ENCODE measurements at regions not wholly inside any gene's neighbourhood (a gene's known extent, or its start where the extent isn't known, plus 50 kb on each side); places are given as distances from the start of the nearest gene placed in this dataset.

DNA sequence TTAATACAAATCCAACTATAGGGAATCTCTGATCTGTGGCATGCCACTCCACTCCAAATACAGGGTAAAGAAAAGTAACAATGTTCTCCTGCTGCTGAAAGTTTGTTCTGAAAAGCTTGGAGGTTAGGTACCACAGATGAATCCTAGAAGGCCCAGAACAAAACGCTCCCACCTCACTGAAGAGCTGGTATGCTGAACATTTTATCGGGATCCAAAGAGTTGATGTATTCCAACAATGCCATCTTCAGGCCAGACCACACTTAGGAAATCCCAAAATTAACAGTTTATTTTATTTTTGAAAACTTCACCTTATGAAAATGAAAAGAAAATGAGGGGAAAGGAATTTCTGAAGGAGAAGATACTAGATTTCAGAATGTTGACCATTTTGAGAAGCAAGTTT is 145.1 kb upstream of the CDH19 start:
- intact Hi-C loops (cut with micrococcal nuclease), result no loop called here
- Mint-ChIP-seq H3K27me3 (no peaks in the 10 kb centered on the region), H3K36me3 (ENCODE audit: low read depth) (no peaks in the 10 kb centered on the region), H3K4me1 (no peaks in the 10 kb centered on the region), H3K4me3 (no peak overlapping the region), H3K27ac (no peak overlapping the region), H3K9me3 (no peaks in the 10 kb centered on the region)
- no peak for DNase-seq

DNA sequence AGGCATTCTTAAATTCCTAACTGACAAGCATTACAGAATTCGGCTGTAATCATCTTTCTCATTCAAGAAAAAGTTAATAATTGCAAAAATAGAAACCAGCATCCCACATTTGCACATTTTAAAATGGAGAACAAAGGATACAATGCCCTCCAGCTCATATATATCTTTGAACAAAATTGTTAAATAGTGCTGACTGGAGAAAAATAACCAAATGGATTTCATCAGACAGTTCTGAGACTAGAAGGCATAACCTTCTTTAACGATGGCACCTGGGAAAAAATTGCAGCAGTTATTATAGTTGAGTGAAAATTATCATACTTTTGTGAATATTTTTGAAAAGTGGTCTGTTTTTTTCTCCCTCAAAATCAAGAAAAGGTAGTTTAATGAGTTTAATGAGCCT is 138.9 kb upstream of the CDH19 start:
- no peaks in the 10 kb centered on the region for H3K9me3 Mint-ChIP-seq
- intact Hi-C loops (cut with micrococcal nuclease), result no loop called here
- H3K4me1 Mint-ChIP-seq, result no peaks in the 10 kb centered on the region
- H3K27me3 Mint-ChIP-seq, result no peaks in the 10 kb centered on the region
- no peak overlapping the region for H3K4me3 Mint-ChIP-seq
- DNase-seq, result no peak
- H3K27ac Mint-ChIP-seq, result no peak overlapping the region
- no peaks in the 10 kb centered on the region for H3K36me3 Mint-ChIP-seq (ENCODE audit: low read depth)

DNA sequence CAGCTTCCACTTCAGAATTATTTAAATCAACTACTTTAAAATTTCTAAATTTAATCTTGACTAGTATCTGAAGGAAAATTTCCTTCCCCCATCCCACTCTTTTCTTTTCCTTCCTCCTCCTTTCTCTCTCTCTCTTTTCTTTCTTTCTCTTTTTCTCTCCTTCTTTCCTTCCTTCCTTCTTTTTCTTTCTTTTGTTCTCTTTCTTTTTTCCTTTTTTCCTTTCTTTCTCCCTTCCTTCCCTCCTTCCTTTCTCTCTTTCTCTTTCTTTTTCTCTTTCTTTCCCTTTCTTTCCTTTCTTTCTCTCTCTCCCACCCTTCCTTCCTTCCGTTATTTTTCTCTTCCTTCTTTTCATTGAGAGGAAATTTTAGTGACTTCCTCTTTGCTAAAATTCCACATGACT is 132.0 kb upstream of the CDH19 start:
- H3K4me3 Mint-ChIP-seq, result no peak overlapping the region
- no peaks in the 10 kb centered on the region for H3K27me3 Mint-ChIP-seq
- no peak for DNase-seq
- intact Hi-C loops (cut with micrococcal nuclease), result no loop called here
- H3K36me3 Mint-ChIP-seq (ENCODE audit: low read depth), result no peaks in the 10 kb centered on the region
- H3K27ac Mint-ChIP-seq, result no peak overlapping the region
- no peaks in the 10 kb centered on the region for H3K9me3 Mint-ChIP-seq
- no peaks in the 10 kb centered on the region for H3K4me1 Mint-ChIP-seq

DNA sequence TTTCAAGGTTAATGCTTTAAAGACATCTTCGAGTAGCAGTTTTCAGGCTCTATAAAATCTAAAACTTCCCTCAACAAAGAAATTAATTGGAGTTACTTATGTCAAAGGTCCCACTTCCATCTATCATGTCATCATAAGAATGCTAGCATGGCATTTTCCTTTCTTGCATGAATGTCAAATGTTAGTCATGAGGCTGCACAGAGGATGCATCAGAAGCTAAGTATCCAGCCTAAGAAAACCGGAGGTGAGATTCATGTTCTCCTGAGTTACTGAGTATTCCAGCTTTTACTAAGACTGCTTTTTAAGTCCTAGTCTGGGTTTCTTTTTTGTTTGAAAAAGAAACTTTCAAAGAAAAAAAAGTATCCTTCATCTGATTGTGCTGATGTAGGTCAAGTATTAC is 130.6 kb upstream of the CDH19 start:
- no peak overlapping the region for H3K27ac Mint-ChIP-seq
- intact Hi-C loops (cut with micrococcal nuclease), result no loop called here
- no peaks in the 10 kb centered on the region for H3K27me3 Mint-ChIP-seq
- no peak for DNase-seq
- no peaks in the 10 kb centered on the region for H3K9me3 Mint-ChIP-seq
- H3K36me3 Mint-ChIP-seq (ENCODE audit: low read depth), result no peaks in the 10 kb centered on the region
- H3K4me3 Mint-ChIP-seq, result no peak overlapping the region
- no peaks in the 10 kb centered on the region for H3K4me1 Mint-ChIP-seq

DNA sequence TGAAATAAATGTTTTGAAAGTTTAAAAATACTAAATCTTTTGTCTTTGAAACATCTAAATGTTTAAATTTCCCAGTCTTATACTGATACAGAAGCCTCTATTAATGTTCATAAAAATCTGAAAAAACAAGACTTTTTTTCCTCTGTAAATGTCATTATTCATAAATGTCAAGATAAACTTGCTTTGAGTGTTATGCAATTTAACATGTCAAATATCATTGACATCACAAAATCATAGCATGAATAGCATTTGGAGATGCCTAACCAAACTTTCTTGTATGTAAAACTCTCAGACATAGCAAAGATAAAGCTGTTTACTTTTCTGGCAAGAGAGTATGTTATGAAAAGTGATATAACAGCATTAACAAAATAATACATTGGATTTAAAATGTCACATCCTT is 128.0 kb upstream of the CDH19 start:
- Mint-ChIP-seq H3K27ac (no peak overlapping the region), H3K4me1 (no peaks in the 10 kb centered on the region), H3K4me3 (no peak overlapping the region), H3K9me3 (no peaks in the 10 kb centered on the region), H3K27me3 (no peaks in the 10 kb centered on the region), H3K36me3 (ENCODE audit: low read depth) (no peaks in the 10 kb centered on the region)
- DNase-seq, result no peak
- intact Hi-C loops (cut with micrococcal nuclease), result no loop called here

DNA sequence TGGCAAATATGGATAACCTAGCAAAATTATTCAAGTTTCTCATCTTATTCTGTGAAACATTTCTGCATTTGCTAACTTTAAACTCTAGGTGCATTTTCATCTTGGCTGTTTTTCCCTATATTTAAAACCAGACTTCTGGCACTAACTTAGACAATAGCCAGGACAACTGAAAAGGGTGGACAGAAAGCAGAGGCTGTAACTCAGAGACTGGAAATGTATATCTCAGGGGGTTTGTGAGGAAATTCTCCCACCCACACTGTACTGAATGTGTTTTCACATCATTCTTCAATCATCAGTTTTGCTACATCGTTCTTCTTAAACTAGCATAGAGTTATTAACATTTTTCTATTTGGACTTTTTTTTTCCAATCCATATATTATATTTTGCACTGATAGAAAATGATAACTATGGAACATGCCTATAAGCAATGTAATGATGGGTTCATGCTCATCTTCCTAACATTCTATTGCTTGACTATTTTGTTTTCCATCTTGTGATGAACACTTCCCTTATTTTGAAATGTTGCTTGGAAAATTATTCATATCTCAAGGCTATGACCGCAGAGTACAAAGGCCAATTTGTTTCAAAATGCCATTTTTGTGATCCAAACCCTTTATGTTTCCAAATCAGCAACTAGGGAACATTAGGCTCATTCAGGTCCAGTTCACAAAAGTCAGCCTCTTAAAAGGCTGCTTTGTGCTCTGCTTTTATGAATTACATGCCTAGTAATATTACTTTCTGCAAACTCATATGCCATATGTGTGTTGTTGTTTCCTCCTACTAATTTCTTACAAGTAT is 125.8 kb upstream of the CDH19 start:
- intact Hi-C loops (cut with micrococcal nuclease), result no loop called here
- Mint-ChIP-seq H3K27me3 (no peaks in the 10 kb centered on the region), H3K27ac (no peak overlapping the region), H3K36me3 (ENCODE audit: low read depth) (no peaks in the 10 kb centered on the region), H3K4me3 (no peak overlapping the region), H3K9me3 (no peaks in the 10 kb centered on the region), H3K4me1 (no peaks in the 10 kb centered on the region)
- DNase-seq, result no peak

DNA sequence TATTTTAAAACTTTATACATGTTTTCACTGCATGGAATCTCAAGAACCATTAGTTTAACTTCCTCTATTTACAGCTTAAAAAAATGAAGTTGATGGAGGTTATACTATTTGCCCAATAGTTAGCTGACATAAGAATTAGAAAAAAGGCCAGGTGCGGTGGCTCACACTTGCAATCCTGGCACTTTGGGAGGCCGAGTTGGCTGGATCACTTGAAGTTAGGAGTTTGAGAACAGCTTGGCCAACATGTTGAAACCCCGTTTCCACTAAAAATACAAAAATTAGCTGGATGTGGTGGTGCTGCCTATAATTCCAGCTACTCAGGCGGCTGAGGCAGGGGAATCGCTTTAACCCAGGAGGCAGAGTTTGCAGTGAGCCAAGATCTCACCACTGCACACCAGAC is 125.1 kb upstream of the CDH19 start:
- no peak for DNase-seq
- Mint-ChIP-seq H3K9me3 (no peaks in the 10 kb centered on the region), H3K4me3 (no peak overlapping the region), H3K36me3 (ENCODE audit: low read depth) (no peaks in the 10 kb centered on the region), H3K4me1 (no peaks in the 10 kb centered on the region), H3K27me3 (no peaks in the 10 kb centered on the region), H3K27ac (no peak overlapping the region)
- intact Hi-C loops (cut with micrococcal nuclease), result no loop called here

DNA sequence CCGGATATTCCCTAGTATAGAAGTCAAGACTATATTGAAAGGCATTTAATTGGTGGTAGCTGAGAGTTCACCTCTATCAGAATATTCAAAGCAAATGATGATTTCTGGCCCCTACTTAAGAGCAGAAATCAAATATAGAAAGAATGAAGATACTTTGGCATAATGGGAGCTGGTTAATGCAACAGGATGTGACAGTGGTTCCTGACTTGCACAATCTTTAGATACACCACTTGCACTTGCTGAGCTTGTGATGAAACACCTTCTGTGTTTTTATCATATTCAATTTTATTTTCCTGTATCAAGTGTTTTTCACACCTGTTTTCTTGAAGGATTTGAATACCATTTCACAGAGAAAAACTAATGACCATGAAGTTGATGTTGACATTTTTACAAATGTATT is 124.1 kb upstream of the CDH19 start:
- H3K4me1 Mint-ChIP-seq, result no peaks in the 10 kb centered on the region
- H3K27ac Mint-ChIP-seq, result no peak overlapping the region
- H3K27me3 Mint-ChIP-seq, result no peaks in the 10 kb centered on the region
- H3K9me3 Mint-ChIP-seq, result no peaks in the 10 kb centered on the region
- H3K36me3 Mint-ChIP-seq (ENCODE audit: low read depth), result no peaks in the 10 kb centered on the region
- no peak for DNase-seq
- intact Hi-C loops (cut with micrococcal nuclease), result no loop called here
- no peak overlapping the region for H3K4me3 Mint-ChIP-seq

DNA sequence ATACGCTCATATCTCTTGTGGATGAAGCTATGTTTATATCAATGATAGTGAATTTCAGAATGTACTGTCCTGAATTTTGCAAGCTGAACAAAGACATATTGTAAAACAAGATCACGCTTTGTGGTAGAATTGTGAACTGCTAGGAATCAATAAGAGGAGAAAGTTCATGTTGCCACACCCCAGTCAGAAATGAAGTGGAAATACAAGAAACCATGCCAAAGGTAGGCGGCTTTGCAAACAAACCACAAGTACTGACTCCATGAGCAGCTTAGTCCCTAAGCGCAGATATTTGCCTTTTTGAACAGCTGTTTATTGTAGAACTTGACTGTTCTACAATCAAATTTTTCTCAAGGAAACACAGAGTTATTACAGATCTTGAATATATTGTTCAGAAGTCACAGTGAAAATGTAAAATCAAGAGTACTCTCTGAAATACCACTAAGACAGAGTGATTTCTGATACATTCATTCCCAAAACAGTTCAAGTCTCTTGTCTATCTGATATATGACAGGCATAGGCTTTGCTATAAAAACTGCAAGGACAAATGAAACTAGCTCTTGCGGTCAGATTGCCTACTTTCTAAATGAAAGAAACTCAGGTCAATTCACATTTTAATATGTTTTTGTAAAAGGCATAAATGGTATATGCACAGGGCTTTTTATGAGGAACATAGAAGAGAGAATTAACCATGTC is 120.9 kb upstream of the CDH19 start:
- Mint-ChIP-seq H3K27ac (no peak overlapping the region), H3K4me1 (no peaks in the 10 kb centered on the region), H3K36me3 (ENCODE audit: low read depth) (no peaks in the 10 kb centered on the region), H3K4me3 (no peak overlapping the region), H3K9me3 (peaks cover 3% of the 10 kb centered on the region), H3K27me3 (no peaks in the 10 kb centered on the region)
- DNase-seq, result no peak
- intact Hi-C loops (cut with micrococcal nuclease), result no loop called here

DNA sequence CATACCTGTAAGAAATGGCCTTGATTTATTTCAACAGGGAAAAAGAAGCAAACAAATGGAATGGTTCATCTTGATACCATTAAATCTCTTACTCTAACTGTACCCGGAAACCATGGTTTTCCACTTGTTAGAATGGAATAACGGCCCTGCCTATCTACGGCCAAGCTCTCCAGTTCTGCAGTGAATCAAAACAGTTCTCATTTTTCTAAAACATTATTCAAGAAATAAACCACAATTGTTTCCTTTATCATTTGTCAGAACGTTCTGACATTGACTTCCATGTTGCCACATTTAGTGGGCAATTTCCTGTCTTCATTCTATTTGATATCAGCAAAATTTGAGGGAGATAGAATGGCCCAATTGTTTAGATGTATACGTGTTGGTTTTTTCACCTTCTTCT is 118.8 kb upstream of the CDH19 start:
- H3K4me1 Mint-ChIP-seq, result no peaks in the 10 kb centered on the region
- no peaks in the 10 kb centered on the region for H3K27me3 Mint-ChIP-seq
- H3K9me3 Mint-ChIP-seq, result peaks cover 3% of the 10 kb centered on the region
- intact Hi-C loops (cut with micrococcal nuclease), result no loop called here
- no peak overlapping the region for H3K4me3 Mint-ChIP-seq
- no peak for DNase-seq
- no peak overlapping the region for H3K27ac Mint-ChIP-seq
- H3K36me3 Mint-ChIP-seq (ENCODE audit: low read depth), result no peaks in the 10 kb centered on the region

DNA sequence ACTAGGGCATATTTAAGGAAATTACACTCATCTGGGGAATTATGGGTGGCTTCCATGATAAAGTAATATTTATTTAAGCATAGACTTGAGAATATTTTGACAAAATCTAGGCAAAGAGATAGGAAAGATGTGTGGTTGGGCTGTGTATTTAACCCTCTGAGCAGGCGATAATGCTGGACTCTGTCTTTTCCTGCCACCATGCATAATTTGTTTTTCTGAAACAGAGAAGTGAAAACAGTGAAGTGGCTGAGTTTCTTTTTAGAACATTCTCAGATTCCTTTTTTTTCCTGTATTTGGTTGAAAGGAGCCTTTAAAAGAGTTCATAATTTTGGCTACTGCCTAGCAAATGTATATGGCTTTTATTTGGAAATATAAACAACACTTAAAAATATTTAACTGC is 104.8 kb upstream of the CDH19 start:
- Mint-ChIP-seq H3K9me3 (no peaks in the 10 kb centered on the region), H3K4me3 (no peak overlapping the region), H3K27me3 (no peaks in the 10 kb centered on the region), H3K4me1 (no peaks in the 10 kb centered on the region), H3K27ac (no peak overlapping the region), H3K36me3 (ENCODE audit: low read depth) (no peaks in the 10 kb centered on the region)
- intact Hi-C loops (cut with micrococcal nuclease), result no loop called here
- no peak for DNase-seq

DNA sequence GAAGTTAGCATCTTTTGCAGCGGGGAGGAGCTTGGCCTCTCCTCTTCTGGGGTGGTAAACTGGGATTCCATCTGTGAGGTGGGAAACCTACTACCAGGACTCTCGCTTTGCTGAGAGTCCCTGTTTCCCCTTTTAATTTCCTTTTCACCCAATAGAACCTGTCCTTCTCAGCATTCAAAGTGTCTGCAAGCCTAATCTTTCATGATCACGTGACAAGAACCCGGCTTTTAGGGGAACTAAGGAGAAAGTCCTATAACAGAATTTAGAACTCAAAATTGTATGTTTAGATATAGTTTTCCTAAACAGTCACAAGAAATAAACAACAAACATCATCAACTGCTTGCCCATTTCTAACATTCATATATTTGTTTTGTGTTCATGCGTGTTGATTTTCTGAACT is 103.6 kb upstream of the CDH19 start:
- H3K4me3 Mint-ChIP-seq, result no peak overlapping the region
- no peak for DNase-seq
- no peaks in the 10 kb centered on the region for H3K4me1 Mint-ChIP-seq
- H3K36me3 Mint-ChIP-seq (ENCODE audit: low read depth), result no peaks in the 10 kb centered on the region
- no peak overlapping the region for H3K27ac Mint-ChIP-seq
- H3K27me3 Mint-ChIP-seq, result no peaks in the 10 kb centered on the region
- H3K9me3 Mint-ChIP-seq, result no peaks in the 10 kb centered on the region
- intact Hi-C loops (cut with micrococcal nuclease), result no loop called here

DNA sequence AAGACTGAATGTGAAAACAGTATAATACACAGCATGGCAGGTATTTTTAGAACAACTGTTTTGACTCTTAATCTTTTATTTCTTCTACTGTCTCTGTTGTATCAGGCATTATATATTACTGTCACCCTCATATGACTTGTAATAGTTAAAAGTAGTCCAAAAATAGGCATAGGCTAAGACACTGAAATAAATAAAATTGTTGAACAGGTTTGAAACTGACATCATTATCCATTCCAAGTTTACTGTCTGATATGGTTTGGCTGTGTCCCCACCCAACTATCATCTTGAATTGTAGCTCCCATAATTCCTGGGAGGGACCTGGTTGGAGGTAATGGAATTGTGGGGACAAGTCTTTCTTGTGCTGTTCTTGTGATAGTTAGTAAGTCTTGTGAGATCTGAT is 91.4 kb upstream of the CDH19 start:
- no peak for DNase-seq
- H3K4me3 Mint-ChIP-seq, result no peak overlapping the region
- intact Hi-C loops (cut with micrococcal nuclease), result no loop called here
- no peaks in the 10 kb centered on the region for H3K27me3 Mint-ChIP-seq
- no peak overlapping the region for H3K27ac Mint-ChIP-seq
- H3K9me3 Mint-ChIP-seq, result no peaks in the 10 kb centered on the region
- no peaks in the 10 kb centered on the region for H3K4me1 Mint-ChIP-seq
- no peaks in the 10 kb centered on the region for H3K36me3 Mint-ChIP-seq (ENCODE audit: low read depth)

DNA sequence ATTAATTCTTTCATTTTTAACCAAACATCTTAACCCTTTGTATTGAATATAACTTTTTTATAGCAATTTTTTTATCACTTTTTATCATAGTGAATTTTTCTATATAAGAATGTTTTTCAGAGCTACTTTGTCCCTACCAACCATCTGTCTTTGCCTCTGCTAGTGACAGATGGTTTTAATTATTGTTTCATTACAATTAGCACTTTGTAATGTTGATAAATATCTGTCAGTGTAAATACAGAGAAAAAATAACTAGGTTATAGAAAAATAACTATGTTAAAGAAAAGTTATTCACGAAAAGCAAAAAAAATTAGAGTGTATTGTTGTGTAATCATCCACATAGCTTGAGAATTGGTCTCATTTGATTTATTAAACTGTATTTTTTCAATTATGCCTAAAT is 91.0 kb upstream of the CDH19 start:
- H3K4me3 Mint-ChIP-seq, result no peak overlapping the region
- DNase-seq, result no peak
- H3K27me3 Mint-ChIP-seq, result no peaks in the 10 kb centered on the region
- no peaks in the 10 kb centered on the region for H3K4me1 Mint-ChIP-seq
- H3K27ac Mint-ChIP-seq, result no peak overlapping the region
- no peaks in the 10 kb centered on the region for H3K36me3 Mint-ChIP-seq (ENCODE audit: low read depth)
- intact Hi-C loops (cut with micrococcal nuclease), result no loop called here
- H3K9me3 Mint-ChIP-seq, result no peaks in the 10 kb centered on the region

DNA sequence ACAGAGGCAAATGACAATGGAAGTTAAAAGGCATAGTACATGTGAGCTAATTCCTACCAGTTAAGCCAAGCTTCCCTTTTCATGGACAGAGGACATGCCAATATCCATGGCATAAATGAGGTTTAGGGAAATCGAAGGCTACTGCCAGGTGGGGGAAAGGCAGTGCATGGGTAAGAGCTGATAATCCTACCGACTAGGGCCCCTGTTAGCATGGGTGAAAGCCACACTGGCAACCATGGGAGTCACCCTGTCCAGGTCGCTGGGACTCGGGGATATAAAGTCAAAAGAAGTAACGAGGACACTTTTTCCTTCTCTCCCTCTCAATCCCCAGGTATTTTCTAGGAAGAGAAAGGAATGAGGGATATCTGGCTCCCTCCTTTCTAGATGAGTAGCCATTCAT is 83.7 kb upstream of the CDH19 start:
- no peak overlapping the region for H3K27ac Mint-ChIP-seq
- H3K36me3 Mint-ChIP-seq (ENCODE audit: low read depth), result no peaks in the 10 kb centered on the region
- intact Hi-C loops (cut with micrococcal nuclease), result no loop called here
- no peaks in the 10 kb centered on the region for H3K4me1 Mint-ChIP-seq
- DNase-seq, result no peak
- no peaks in the 10 kb centered on the region for H3K9me3 Mint-ChIP-seq
- H3K4me3 Mint-ChIP-seq, result no peak overlapping the region
- H3K27me3 Mint-ChIP-seq, result no peaks in the 10 kb centered on the region

Measured in activated CD4-positive, alpha-beta T cell treated with anti-CD3 and anti-CD28 coated beads, Interleukin-2, amount 10 ng/mL, durations not matched to agents 24 days and 14 days (primary cell).